ENCODE measurements at regions not wholly inside any gene's neighbourhood (a gene's known extent, or its start where the extent isn't known, plus 50 kb on each side); places are given as distances from the start of the nearest gene placed in this dataset.
"Not testable (repeated sequence)": the region's sequence is repeated elsewhere in the genome, so short reads cannot be mapped to it uniquely, and the experiment has no call there.

DNA sequence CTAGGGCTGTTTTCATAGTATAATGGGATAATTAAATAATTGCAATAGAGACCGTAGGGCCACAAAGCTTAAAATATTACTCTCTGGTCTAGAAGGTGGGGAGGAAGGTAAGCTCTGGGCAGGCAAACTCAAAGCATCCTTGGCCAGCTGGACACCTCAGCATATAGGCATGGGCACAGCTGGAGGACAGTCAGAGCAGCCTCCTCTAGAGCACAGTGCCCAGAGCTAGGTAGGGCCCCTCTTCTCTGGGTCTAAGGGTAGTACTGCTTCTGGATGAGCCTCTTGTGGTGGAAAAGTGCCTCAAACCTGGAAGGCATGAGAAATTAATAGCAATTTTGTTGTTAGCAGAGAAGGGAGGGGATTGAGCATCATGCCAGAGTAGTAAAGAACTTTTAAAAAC is 116.9 kb upstream of the FOXN2 start:
- no peak for DNase-seq

DNA sequence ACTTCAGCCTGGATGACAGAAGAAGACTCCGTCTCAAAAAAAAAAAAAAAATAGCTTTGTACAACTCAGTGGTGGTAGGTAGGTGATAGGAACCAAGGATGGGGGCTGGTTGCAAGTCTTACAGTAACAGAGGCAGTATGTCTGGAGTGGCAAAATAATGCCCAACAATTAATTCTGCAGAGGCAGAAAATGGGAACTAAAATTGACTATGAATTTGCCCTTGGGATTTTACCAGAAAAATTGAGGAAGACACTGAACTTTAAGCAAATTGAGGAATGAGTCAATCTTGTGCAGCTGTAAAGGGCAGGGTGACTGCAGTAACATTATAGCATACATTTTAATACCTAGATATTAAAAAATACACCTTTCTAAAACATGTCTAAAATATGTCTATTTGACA is 116.1 kb upstream of the FOXN2 start:
- DNase-seq: no peak

DNA sequence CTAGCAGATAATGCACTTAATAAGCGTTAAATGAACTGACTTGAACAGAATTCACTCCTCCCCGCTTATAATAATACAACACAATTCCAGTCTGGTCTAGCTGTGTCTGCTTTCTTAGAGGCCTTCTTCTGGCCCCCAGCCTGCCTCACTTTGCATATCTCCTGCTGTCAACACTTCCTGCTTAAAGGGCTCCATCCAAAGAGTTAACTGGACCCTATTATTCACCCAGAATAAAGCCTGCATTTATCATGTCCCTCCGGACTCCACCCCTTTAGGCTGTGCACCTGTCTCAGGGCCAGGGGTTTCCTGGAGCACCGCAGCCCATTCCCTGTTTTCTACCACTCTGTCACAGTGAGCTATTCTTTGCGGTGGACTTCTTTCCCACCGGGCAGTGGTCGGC is 115.4 kb upstream of the FOXN2 start:
- DNase-seq: no peak

GRCh38 chr2:48200620-48201293 is 113.7 kb upstream of the FOXN2 start:
- DNase-seq: no peak

- DNase-seq: not testable (repeated sequence)
Observed at GRCh38 chr2:48201435-48201834, 113.0 kb upstream of the FOXN2 start.

- DNase-seq: no peak
Observed at GRCh38 chr2:48202863-48203642, 111.4 kb upstream of the FOXN2 start.

DNA sequence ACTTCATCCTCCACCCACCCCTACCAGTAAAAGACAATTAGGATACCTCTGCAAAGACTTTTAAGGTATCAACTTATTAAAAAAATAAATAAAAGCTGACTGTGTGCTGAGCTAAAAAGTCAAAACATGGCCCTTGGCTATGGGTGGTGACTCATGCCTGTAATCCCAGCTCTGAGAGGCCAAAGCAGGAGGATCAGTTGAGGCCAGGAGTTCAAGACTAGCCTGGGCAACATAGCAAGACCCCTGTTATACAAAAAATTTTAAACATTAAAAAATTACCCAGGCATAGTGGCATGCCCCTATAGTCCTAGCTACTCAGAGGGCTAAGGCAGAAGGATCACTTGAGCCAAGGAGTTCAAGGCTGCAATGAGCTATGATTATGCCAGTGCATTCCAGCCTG is 110.8 kb upstream of the FOXN2 start:
- DNase-seq: no peak

- DNase-seq: no peak
Observed at GRCh38 chr2:48204750-48205136, 109.7 kb upstream of the FOXN2 start.

DNA sequence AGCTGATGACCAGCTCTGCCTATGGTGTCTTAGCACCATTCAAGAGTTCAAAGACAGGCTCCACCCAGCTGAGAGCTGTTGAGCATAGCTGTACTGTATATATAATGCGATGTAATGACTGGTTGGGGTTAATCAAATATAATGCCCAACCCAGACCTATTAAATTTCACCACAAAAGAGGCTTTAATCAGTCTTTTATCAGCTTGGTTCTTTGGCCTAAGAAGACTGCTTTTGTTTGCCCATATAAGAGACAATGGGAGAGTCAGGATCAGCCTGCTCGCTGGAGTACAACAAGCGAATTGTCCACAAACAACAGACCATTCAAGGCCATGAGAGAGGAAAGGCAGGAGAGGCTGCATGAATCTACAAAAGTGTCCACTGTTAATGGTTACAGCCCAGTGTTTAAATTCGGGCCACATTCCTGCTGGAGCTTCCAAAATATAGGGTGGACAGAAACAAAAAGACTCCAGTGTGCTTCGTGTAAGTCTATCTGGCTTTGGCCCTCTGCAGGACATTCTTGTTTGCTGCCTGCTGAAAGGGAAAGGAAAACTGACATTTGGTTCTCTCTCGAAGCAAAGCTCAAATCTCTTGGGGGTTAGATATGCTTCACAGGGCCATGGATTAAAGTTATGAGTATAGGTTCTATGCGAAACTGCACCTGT is 109.2 kb upstream of the FOXN2 start:
- DNase-seq: no peak

- DNase-seq: not testable (repeated sequence)
Observed at GRCh38 chr2:48206056-48206656, 108.3 kb upstream of the FOXN2 start.

DNA sequence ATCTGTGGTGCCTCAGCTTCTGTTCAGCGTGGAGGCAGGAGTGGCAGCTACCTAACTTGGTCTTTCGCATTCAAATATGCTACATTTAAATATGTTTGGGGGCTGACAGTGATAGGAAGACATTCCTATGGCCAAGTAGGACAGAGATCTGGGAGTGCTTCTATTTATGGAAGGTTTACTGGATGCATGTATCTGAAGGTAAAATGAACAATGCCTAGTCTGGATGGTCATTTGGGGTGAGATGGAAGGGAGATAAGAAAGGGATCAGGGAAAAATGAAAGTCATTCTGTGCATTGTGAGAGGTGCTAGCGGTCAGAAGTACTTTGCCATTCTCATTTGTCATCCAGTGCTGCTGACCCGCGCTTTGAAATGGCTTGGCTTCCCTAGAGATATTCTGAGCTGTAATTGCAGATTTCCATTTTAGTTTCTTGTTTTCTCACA is 107.3 kb upstream of the FOXN2 start:
- no peak for DNase-seq

DNA sequence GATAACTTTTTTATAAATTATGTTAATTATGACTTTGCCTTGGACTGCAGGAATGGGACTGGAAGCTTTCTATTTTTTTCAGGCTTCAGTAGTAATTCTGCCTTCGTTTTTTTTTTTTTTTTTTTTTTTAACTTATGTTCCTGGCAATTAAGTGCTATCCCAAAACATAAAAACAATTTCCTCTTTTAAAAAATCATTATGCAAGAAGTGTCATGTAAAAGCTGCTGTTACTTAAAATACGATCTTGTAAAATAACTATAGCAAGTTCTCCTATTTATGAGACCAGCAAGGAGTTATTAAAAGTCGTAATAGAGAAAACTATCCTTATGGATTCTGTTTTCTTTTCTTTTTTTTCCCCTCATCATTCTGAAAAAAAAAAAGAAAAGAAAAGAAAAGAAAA is 106.6 kb upstream of the FOXN2 start:
- DNase-seq: no peak

DNA sequence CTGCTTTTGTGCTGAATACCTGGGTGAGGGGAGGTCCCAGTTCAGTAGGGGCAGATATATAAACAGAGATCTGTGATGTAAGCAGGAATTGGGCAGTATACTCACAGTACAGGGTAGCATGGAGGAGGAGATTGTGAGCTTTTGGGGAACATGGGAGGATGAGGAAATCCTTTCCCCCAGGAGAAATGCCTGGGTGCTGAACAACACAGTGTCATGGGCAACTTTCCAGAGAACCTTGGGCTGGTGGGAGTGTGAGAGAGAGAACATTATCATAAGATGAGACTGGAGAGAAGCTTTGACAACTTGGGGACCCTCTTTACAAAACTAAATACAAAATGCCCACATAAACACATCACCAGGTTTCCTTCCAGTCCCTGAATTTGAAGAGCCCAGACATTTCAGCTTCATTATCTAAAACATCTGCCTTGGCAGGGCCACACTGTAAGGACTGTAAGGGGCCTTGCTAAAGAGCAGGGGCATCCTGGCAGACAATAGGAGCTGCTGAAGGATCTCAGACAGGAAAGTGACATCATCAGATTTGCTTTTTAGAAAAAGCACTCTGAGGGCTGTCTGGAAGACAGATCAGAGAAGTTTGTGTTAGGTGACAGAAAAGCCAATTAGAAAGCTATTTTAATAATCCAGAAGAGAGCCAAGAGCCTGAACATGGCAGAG is 105.1 kb upstream of the FOXN2 start:
- no peak for DNase-seq

DNA sequence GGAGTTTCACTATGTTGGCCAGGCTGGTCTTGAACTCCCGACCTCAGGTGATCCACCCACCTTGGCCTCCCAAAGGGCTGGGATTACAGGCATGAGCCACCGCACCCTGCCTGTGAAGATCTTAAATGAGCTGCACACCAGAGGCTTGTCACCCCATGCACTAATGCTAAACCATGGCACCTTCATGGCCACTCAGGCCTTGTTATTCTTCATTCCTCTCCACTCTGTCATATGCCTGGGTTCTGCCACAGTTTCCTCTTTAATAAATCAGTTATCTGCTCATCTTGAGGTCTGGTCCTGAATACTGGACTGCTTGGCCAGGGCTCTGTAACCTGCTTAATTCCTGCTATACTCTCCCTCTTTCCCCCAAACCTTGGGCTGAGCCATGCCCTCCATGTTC is 104.3 kb upstream of the FOXN2 start:
- DNase-seq: no peak

- no peak for DNase-seq
Observed at GRCh38 chr2:48213646-48214045, 100.8 kb upstream of the FOXN2 start.

DNA sequence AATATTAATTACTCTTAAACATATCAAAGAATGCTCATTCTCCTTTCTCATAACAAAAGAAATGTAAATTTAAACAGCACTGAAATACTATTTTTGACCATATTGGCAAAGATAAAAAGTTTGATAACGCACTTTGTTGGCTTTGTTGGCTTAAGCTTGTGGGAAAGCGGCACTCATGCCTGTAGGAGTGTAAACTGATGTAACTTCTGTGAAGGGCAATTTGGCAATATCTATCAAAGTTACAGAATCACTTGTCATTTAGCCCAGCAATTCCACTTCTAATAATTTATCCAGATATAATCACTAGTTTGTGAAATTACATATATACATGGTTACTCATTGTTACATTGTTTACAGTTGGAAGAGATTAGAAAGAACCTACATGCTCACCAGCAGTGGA is 96.3 kb upstream of the FOXN2 start:
- no peak for DNase-seq

GRCh38 chr2:48219234-48219554 is 95.3 kb upstream of the FOXN2 start:
- no peak for DNase-seq

DNA sequence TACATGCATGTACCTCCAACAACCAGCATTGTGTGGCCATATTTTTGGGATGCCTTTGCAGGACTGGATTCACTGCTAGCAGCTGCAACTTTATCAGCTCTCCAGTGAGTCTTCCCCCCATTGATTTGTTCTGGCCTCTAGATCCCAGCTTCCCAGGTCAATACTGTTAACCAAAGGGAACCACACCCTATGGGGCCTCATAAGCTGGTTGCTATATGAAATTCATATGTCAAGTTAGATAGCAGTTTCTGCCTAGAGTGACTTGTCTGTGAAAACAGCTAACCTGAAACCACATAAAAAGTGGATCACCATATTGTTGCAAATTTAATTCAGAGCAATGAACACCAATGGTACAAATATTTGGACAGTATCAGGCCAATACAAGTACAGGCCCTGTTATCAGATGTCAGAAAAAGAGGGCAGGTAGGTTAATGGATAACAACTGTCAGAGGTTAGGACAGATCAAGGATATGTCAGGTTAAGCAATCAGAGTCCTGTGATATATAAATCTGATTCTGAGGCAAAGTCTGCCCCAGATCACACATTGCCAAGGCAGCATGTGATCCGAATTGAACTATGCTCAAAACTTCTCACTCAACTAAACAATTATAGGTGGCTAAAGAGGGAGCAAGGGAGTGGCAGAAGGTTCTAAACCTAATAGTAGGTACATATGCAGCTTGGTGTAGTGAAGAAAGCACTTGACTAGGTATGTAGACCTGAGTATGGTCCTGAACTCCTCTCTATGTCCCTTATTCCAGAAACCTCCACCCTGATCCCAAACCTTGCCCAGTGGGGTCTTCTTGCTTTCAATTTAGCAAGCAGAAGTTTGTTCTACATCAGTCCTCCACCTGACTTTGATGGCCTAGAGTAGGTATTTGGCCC is 94.7 kb upstream of the FOXN2 start:
- no peak for DNase-seq

GRCh38 chr2:48220501-48220900 is 94.0 kb upstream of the FOXN2 start:
- no peak for DNase-seq

- no peak for DNase-seq
Observed at GRCh38 chr2:48221846-48222516, 92.5 kb upstream of the FOXN2 start.

DNA sequence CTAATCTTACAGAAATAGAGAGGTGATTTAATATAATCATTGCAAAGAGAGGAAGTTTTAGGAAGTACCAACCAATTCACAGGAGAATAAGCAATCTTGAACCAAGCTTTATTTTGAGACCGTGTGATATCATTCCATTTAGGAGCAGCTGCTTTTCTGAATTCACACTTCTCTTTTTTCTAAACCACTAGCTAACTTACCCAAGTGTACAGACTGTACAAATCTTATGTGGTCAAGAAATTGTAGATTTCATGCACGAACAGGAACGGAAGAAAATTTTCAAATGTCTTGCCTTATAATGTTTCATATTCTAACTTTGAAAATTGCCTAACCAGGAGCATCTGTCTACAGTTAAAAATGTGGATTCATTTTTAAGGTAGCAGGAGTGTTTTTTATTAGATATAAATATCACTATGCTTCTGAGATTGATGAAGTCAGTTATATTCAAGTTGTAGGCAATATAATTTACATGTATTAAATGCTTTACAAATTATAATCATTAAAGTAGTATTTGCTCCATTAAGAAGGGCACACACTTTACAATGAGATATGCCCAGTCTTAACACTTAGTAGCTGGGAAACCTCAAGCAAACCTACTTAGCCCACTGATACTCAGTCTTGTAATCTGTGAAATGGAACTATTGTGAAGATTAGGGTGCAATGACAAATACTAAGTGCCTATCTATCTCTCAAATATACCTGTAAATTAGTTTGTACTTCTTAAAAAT is 86.7 kb upstream of the FOXN2 start:
- no peak for DNase-seq

All from NCI-H345 (cell line).